K562 (cell line): ENCODE measurements at regions not wholly inside any gene's neighbourhood (a gene's known extent, or its start where the extent isn't known, plus 50 kb on each side); places are given as distances from the start of the nearest gene placed in this dataset.

Experiments
- ATAC-seq: fragments of 200-7000 bp; cut with Tn5 transposase; 3 replicates; pipeline ENCODE4 v1.9.1; 2020; ENCODE audit warnings: moderate library complexity
- BruUV-seq: library from RNA; stranded (reverse); fragments of 400-500 nt; replicated peaks from 2 replicates; lab custom pipeline; 2021; lab: Mats Ljungman, UMichigan
- CTCF ChIA-PET: fragments of 300-600 bp; formaldehyde crosslinking; extraction: SDS; loops from one replicate; lab custom pipeline; 2021; ENCODE audit warnings: low intra/inter-chr PET ratio; lab: Yijun Ruan, JAX
- POLR2A ChIA-PET: fragments of 300-600, 350-650 bp; sonication (Branson Sonifier 250); formaldehyde crosslinking; extraction: SDS; loops from one replicate; lab custom pipeline; 2021; ENCODE audit warnings: antibody characterized with exemption, inconsistent platforms; lab: Yijun Ruan, JAX
- DNase-seq, 4 experiments: peaks; one replicate each; pipeline versions ENCODE4 v3.0.0 to v3.0.0-alpha.2; 2011 to 2018; ENCODE audit warnings: low spot score in 3 of 4, mixed read lengths in 3 of 4; ENCODE audit errors: extremely low read depth in 1 of 4
- FAIRE-seq: peaks from 2 replicates; lab custom pipeline; 2011; peaks lifted over from hg19 to GRCh38; lab: Jason Lieb, UNC
- H2AFZ ChIP-seq: 2 replicates; pipeline ENCODE4 v1.6.0; 2011; ENCODE audit warnings: low read depth, low read length, control low read depth, inconsistent platforms
- H3K27ac ChIP-seq: fragments of 200-600 bp; 3 replicates; pipeline ENCODE4 v1.8.0; 2011; ENCODE audit warnings: low read depth, mild to moderate bottlenecking, control low read depth, inconsistent platforms, low read length, moderate library complexity, mixed read lengths; ENCODE audit errors: extremely low read depth
- H3K27me3 ChIP-seq, 2 experiments: fragments of 300-600 bp in 1 of 2; 2 replicates in 1 of 2; 3 replicates in 1 of 2; pipeline versions ENCODE4 v1.6.0 to v1.8.0; 2011; ENCODE audit warnings: inconsistent platforms in 2 of 2, low read length in 2 of 2, mild to moderate bottlenecking in 1 of 2, mixed read lengths in 1 of 2, moderate library complexity in 1 of 2; ENCODE audit not compliant: control insufficient read depth in 2 of 2, insufficient read depth in 2 of 2
- H3K36me3 ChIP-seq: fragments of 300-600 bp; 3 replicates; pipeline ENCODE4 v1.8.0; 2011; ENCODE audit warnings: mild to moderate bottlenecking, low read length, inconsistent platforms; ENCODE audit not compliant: control insufficient read depth, insufficient read depth
- H3K4me1 ChIP-seq, 2 experiments: fragments of 200-600 bp in 1 of 2; replicated peaks in 1 of 2; 2 replicates in 1 of 2; 3 replicates in 1 of 2; pipeline versions ENCODE4 v1.5.1 to v1.8.0; 2011; ENCODE audit warnings: inconsistent platforms in 2 of 2, low read length in 2 of 2, mild to moderate bottlenecking in 1 of 2, mixed read lengths in 1 of 2, moderate library complexity in 1 of 2; ENCODE audit not compliant: control insufficient read depth in 2 of 2, insufficient read depth in 2 of 2
- H3K4me2 ChIP-seq: 2 replicates; pipeline ENCODE4 v1.6.1; 2011; ENCODE audit warnings: low read length, control low read depth, inconsistent platforms, mixed read lengths; ENCODE audit not compliant: insufficient read depth
- H3K4me3 ChIP-seq: fragments of 200-600 bp; sonication (generic), shearing (Covaris generic); 2 replicates; pipeline ENCODE4 v1.5.1; 2016; ENCODE audit warnings: control low read depth, inconsistent platforms
- H3K79me2 ChIP-seq: fragments of 200-600 bp; 3 replicates; pipeline ENCODE4 v1.8.0; 2011; ENCODE audit warnings: low read length, inconsistent platforms; ENCODE audit not compliant: control insufficient read depth, insufficient read depth
- H3K9ac ChIP-seq, 2 experiments: 2 replicates each; pipeline versions ENCODE4 v1.6.0 to v1.6.1; 2011; ENCODE audit warnings: low read depth in 2 of 2, low read length in 2 of 2, control low read depth in 1 of 2, inconsistent platforms in 1 of 2, mild to moderate bottlenecking in 1 of 2, mixed read lengths in 1 of 2; ENCODE audit not compliant: insufficient read depth in 1 of 2
- H3K9me1 ChIP-seq: one replicate; pipeline ENCODE4 v1.6.0; 2011; ENCODE audit warnings: inconsistent platforms, mild to moderate bottlenecking, low read length, moderate library complexity; ENCODE audit not compliant: control insufficient read depth, insufficient read depth
- H3K9me3 ChIP-seq: replicated peaks from 2 replicates; pipeline ENCODE4 v1.5.1; 2011; ENCODE audit warnings: low read depth, low read length, inconsistent platforms; ENCODE audit not compliant: control insufficient read depth, insufficient read depth
- H4K20me1 ChIP-seq: replicated peaks from 2 replicates; pipeline ENCODE4 v1.6.1; 2011; ENCODE audit warnings: low read length, inconsistent platforms, mixed read lengths; ENCODE audit not compliant: control insufficient read depth, insufficient read depth
- CEBPG ChIP-seq, 3 experiments: fragments of 200-800 bp in 1 of 3; sonication (Bioruptor generic) in 1 of 3; sonication (generic) in 1 of 3; formaldehyde crosslinking in 1 of 3; IDR thresholded peaks in 2 of 3; conservative IDR thresholded peaks in 1 of 3; 2 replicates each; pipeline versions ENCODE4 v1.6.1 to v1.8.0; 2016 to 2022; ENCODE audit warnings: missing compliant biosample characterization in 2 of 3, missing genetic modification characterization in 2 of 3, mild to moderate bottlenecking in 1 of 3, missing genetic modification reagents in 1 of 3
- COPS2 ChIP-seq: fragments of 450-650 bp; conservative IDR thresholded peaks from 2 replicates; pipeline ENCODE4 v1.6.1; 2016; ENCODE audit warnings: mild to moderate bottlenecking, moderate library complexity
- GATA2 ChIP-seq: sonication (generic); formaldehyde crosslinking; IDR thresholded peaks from 2 replicates; pipeline ENCODE4 v1.4.0; 2020; ENCODE audit warnings: mild to moderate bottlenecking, missing genetic modification reagents
- HDAC2 ChIP-seq: fragments of 450-650 bp; IDR thresholded peaks from 2 replicates; pipeline ENCODE4 v1.6.1; 2016; ENCODE audit warnings: mild to moderate bottlenecking
- HMBOX1 ChIP-seq: sonication (generic); IDR thresholded peaks from 2 replicates; pipeline ENCODE4 v1.6.1; 2016
- MCM7 ChIP-seq, 2 experiments: fragments of 450-650 bp; IDR thresholded peaks; 2 replicates each; pipeline ENCODE4 v1.6.1; 2016 to 2018
- TRIM24 ChIP-seq, 2 experiments: fragments of 450-650 bp; IDR thresholded peaks; 2 replicates each; pipeline ENCODE4 v1.6.1; 2016
- XRCC4 ChIP-seq: IDR thresholded peaks from one replicate; pipeline ENCODE4 v1.6.1; 2011; ENCODE audit not compliant: insufficient read depth, insufficient read length; ENCODE audit errors: extremely low read depth
- ZBTB11 ChIP-seq, 3 experiments: fragments of 200-800 bp in 1 of 3; fragments of 250-450 bp in 1 of 3; fragments of 450-650 bp in 1 of 3; sonication (Bioruptor Pico) in 1 of 3; sonication (Bioruptor generic) in 1 of 3; formaldehyde crosslinking in 1 of 3; IDR thresholded peaks; 2 replicates each; pipeline versions ENCODE4 v1.6.1 to v1.8.0; 2016 to 2022; ENCODE audit warnings: mild to moderate bottlenecking in 2 of 3, missing genetic modification characterization in 2 of 3, missing compliant biosample characterization in 1 of 3, moderate library complexity in 1 of 3
- WGBS: fragments of 100-300 bp; shearing (Covaris generic); methylation state at CpG from one replicate; pipeline ENCODE4 v1.1.6; 2016; ENCODE audit warnings: low coverage, mixed read lengths; ENCODE audit not compliant: insufficient coverage; ENCODE audit errors: missing lambda C conversion rate; 5-methylcytosine and 5-hydroxymethylcytosine counted together
- in situ Hi-C: fragments of 300-500 bp; cut with MboI; formaldehyde crosslinking; loops from 4 replicates; pipeline ENCODE4 v1.15.0; 2018; ENCODE audit warnings: inconsistent platforms, mixed read lengths
- intact Hi-C: fragments of 100-400 bp; cut with micrococcal nuclease; formaldehyde crosslinking; loops from 2 replicates; pipeline ENCODE4 v1.14.2; 2022
- TF ChIP-seq, protein P1 (sequence below), 3 experiments: IDR thresholded peaks in 2 of 3; conservative IDR thresholded peaks in 1 of 3; 2 replicates each; pipeline ENCODE4 v1.5.1; 2011 to 2012; ENCODE audit warnings: low read length in 3 of 3, mild to moderate bottlenecking in 3 of 3, control low read depth in 2 of 3, improper control_type of control experiment in 1 of 3, inconsistent platforms in 1 of 3, low read depth in 1 of 3, mixed read lengths in 1 of 3, moderate library complexity in 1 of 3; ENCODE audit not compliant: insufficient read depth in 2 of 3

DNA sequence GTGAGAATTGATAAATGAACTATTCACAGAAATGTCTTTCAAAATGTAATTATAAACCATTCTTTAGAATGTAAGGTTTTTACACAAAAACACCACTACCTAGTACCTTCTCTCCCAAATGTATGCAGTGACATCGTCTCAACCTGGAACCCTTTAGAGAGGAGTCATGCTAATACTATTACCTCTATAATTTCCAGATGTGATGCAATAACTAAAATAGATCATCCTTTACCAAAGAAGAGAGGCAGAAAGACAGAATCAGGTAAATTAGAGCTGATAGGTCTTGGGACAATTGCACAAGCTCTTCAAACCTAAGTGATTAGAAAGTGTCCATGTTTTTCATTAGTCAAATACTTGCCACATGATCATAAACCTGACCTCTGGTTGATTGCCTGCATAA is 96.7 kb downstream of the HDGFL1 start:
- WGBS: 8% methylated on average over 1 of the region's 1 CpG
- ChIA-PET CTCF (no interaction called here), POLR2A (interaction anchor here (0.6 kb wide), 1 partner anchor 15 kb away, joined by 4 read pairs; no protein-coding TSS in a partner anchor)
- Histone ChIP-seq H3K27me3 (no peaks in the 10 kb centered on the region), H3K9me1 (no peaks in the 10 kb centered on the region), H4K20me1 (no peaks in the 10 kb centered on the region), H2AFZ (no peak overlapping the region), H3K4me1 (no peaks in the 10 kb centered on the region), H3K9ac (no peak overlapping the region), H3K79me2 (no peaks in the 10 kb centered on the region), H3K9me3 (no peaks in the 10 kb centered on the region), H3K4me2 (no peak overlapping the region), H3K36me3 (no peaks in the 10 kb centered on the region), H3K4me3 (no peak overlapping the region), H3K27ac (no peak overlapping the region)
- no TSS peak for BruUV-seq
- in situ Hi-C loops (no loop called here), intact Hi-C loops (no loop called here)
- no peak for FAIRE-seq
- DNase-seq: no peak
- ATAC-seq: no peak
- TF ChIP-seq CEBPG (CRISPR knock-in tag; IDR thresholded peaks at IDR 0.05): no peak
- peak in 1 of 2 experiments; percentile 58; a peak in 2 of 4 replicates for TF ChIP-seq CEBPG (tag; conservative IDR thresholded peaks at IDR 0.05 in 1 of 2, IDR thresholded peaks at IDR 0.05 in 1 of 2)
- no peak for TF ChIP-seq XRCC4

DNA sequence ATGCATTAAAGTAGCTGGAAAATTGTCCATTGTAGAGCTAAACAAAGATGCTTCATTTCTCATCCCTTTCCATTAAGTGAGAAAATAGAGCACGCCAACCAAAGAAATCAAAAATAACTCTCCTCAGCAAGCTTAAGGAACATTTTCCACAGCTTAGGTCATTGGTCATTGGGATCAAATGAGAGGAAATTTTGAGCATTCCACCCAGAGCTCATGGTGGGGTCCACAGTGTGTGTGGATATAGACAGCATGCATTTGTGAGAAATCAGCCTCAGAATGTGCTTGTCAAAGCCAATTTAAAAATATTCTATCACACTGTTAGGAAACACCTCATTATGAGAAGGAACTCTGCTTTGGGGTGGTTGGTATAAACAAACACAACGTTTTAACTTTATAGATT is 97.2 kb downstream of the HDGFL1 start:
- CTCF ChIA-PET: no interaction called here
- TF ChIP-seq GATA2 (CRISPR knock-in tag): no peak
- no peak for TF ChIP-seq HDAC2
- TF ChIP-seq ZBTB11 (CRISPR knock-in tag; IDR thresholded peaks at IDR 0.05): no peak
- no peak for TF ChIP-seq TRIM24 (IDR thresholded peaks at IDR 0.05)
- TF ChIP-seq HMBOX1: no peak
- no peak for TF ChIP-seq MCM7 (IDR thresholded peaks at IDR 0.05)
- TF ChIP-seq, protein P1, sequence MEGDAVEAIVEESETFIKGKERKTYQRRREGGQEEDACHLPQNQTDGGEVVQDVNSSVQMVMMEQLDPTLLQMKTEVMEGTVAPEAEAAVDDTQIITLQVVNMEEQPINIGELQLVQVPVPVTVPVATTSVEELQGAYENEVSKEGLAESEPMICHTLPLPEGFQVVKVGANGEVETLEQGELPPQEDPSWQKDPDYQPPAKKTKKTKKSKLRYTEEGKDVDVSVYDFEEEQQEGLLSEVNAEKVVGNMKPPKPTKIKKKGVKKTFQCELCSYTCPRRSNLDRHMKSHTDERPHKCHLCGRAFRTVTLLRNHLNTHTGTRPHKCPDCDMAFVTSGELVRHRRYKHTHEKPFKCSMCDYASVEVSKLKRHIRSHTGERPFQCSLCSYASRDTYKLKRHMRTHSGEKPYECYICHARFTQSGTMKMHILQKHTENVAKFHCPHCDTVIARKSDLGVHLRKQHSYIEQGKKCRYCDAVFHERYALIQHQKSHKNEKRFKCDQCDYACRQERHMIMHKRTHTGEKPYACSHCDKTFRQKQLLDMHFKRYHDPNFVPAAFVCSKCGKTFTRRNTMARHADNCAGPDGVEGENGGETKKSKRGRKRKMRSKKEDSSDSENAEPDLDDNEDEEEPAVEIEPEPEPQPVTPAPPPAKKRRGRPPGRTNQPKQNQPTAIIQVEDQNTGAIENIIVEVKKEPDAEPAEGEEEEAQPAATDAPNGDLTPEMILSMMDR (IDR thresholded peaks at IDR 0.05 in 2 of 3, conservative IDR thresholded peaks at IDR 0.05 in 1 of 3; ENCODE audit: insufficient read depth in 2 of 3, low read depth in 1 of 3, low read length in 3 of 3): no peak
- no peak for TF ChIP-seq COPS2

More for the DNA sequence above, 97.2 kb downstream of the HDGFL1 start:
- Histone ChIP-seq H3K4me1 (no peaks in the 10 kb centered on the region), H3K36me3 (no peaks in the 10 kb centered on the region), H3K79me2 (no peaks in the 10 kb centered on the region), H3K4me3 (no peak overlapping the region), H2AFZ (no peak overlapping the region), H3K9me3 (no peaks in the 10 kb centered on the region), H3K27me3 (no peaks in the 10 kb centered on the region), H3K9ac (no peak overlapping the region), H3K4me2 (no peak overlapping the region), H3K9me1 (no peaks in the 10 kb centered on the region), H4K20me1 (no peaks in the 10 kb centered on the region), H3K27ac (no peak overlapping the region)
- 9% methylated on average over 2 of the region's 2 CpGs for WGBS
- DNase-seq: no peak
- in situ Hi-C loops (no loop called here), intact Hi-C loops (no loop called here)
- no peak for ATAC-seq
- no peak for FAIRE-seq
- POLR2A ChIA-PET: no interaction called here
- no TSS peak for BruUV-seq
